Right ventricle myocardium superior (tissue), 1 donor: ENCODE measurements at regions not wholly inside any gene's neighbourhood (a gene's known extent, or its start where the extent isn't known, plus 50 kb on each side); places are given as distances from the start of the nearest gene placed in this dataset.
"Not testable (repeated sequence)": the region's sequence is repeated elsewhere in the genome, so short reads cannot be mapped to it uniquely, and the experiment has no call there.

Source experiments
- ATAC-seq: fragments of 200-7000 bp; cut with Tn5 transposase; one replicate; pipeline ENCODE4 v1.9.1; 2020; ENCODE audit warnings: mild to moderate bottlenecking; ENCODE audit not compliant: poor library complexity
- DNase-seq: peaks from one replicate; pipeline ENCODE4 v3.0.0-alpha.2; 2020
- intact Hi-C: fragments of 100-400 bp; cut with DNase I; formaldehyde crosslinking; loops from one replicate; pipeline ENCODE4 v1.11.2; 2022
- donor health status: DM: no; HTN: yes; CAD: no; lungs with severe emphysema.

- intact Hi-C loops, ATAC-seq, DNase-seq: not testable (repeated sequence)
Measured at GRCh38 chr9:81830431-81830830, 97.8 kb upstream of the SPATA31D4 start.

- intact Hi-C loops, result no loop called here
- ATAC-seq, result no peak
- no peak for DNase-seq
Measured at GRCh38 chr9:81832571-81833285, 95.5 kb upstream of the SPATA31D4 start.

- intact Hi-C loops, result no loop called here
- DNase-seq, result no peak
- no peak for ATAC-seq
Measured at GRCh38 chr9:81833563-81834345, 94.5 kb upstream of the SPATA31D4 start.

- DNase-seq, result no peak
- no peak for ATAC-seq
- intact Hi-C loops, result loop anchor here (10.0 kb wide), 1 partner anchor 317 kb away; no protein-coding TSS in a partner anchor
Measured at GRCh38 chr9:81841333-81841732, 86.9 kb upstream of the SPATA31D4 start.

GRCh38 chr9:81844131-81844567, 84.1 kb upstream of the SPATA31D4 start:
- intact Hi-C loops, result loop anchor here (10.0 kb wide), 1 partner anchor 319 kb away; no protein-coding TSS in a partner anchor
- no peak for DNase-seq
- no peak for ATAC-seq

- intact Hi-C loops, result loop anchor here (10.0 kb wide), 1 partner anchor 323 kb away; no protein-coding TSS in a partner anchor
- DNase-seq, result no peak
- no peak for ATAC-seq
Measured at GRCh38 chr9:81847181-81847915, 80.9 kb upstream of the SPATA31D4 start.

GRCh38 chr9:81848472-81848871, 79.8 kb upstream of the SPATA31D4 start:
- intact Hi-C loops, result loop anchor here (10.0 kb wide), 1 partner anchor 324 kb away; no protein-coding TSS in a partner anchor
- DNase-seq (no peak), ATAC-seq (no peak)

- intact Hi-C loops, result loop anchor here (10.0 kb wide), 1 partner anchor 325 kb away; no protein-coding TSS in a partner anchor
- ATAC-seq (no peak), DNase-seq (no peak)
Measured at GRCh38 chr9:81849631-81850259, 78.5 kb upstream of the SPATA31D4 start.

GRCh38 chr9:81850724-81851123, 77.5 kb upstream of the SPATA31D4 start:
- intact Hi-C loops, result no loop called here
- ATAC-seq (no peak), DNase-seq (no peak)

GRCh38 chr9:81851340-81851739, 76.9 kb upstream of the SPATA31D4 start:
- intact Hi-C loops, result no loop called here
- DNase-seq (no peak), ATAC-seq (peak; percentile 90)

GRCh38 chr9:81852820-81853219, 75.4 kb upstream of the SPATA31D4 start:
- ATAC-seq, result no peak
- intact Hi-C loops, result no loop called here

GRCh38 chr9:81855538-81855937, 72.7 kb upstream of the SPATA31D4 start:
- intact Hi-C loops, result no loop called here
- ATAC-seq (no peak), DNase-seq (no peak)

More at GRCh38 chr9:81852820-81853219, 75.4 kb upstream of the SPATA31D4 start:
- DNase-seq, result no peak

- intact Hi-C loops, result no loop called here
- DNase-seq (no peak), ATAC-seq (no peak)
Measured at GRCh38 chr9:81858657-81859430, 69.4 kb upstream of the SPATA31D4 start.

- intact Hi-C loops, result no loop called here
- ATAC-seq, result no peak
- no peak for DNase-seq
Measured at GRCh38 chr9:81860581-81860980, 67.6 kb upstream of the SPATA31D4 start.

- DNase-seq (no peak), ATAC-seq (no peak)
- intact Hi-C loops, result no loop called here
Measured at GRCh38 chr9:81861644-81862043, 66.6 kb upstream of the SPATA31D4 start.

GRCh38 chr9:81868145-81868544, 60.1 kb upstream of the SPATA31D4 start:
- intact Hi-C loops, result no loop called here

GRCh38 chr9:81871695-81872094, 56.5 kb upstream of the SPATA31D4 start:
- no peak for DNase-seq
- ATAC-seq, result no peak
- intact Hi-C loops, result no loop called here

More at GRCh38 chr9:81868145-81868544, 60.1 kb upstream of the SPATA31D4 start:
- no peak for DNase-seq
- ATAC-seq, result no peak

- intact Hi-C loops, result no loop called here
- no peak for ATAC-seq
- DNase-seq, result no peak
Measured at GRCh38 chr9:81874250-81874649, 54.0 kb upstream of the SPATA31D4 start.
